ENCODE measurements at regions not wholly inside any gene's neighbourhood (a gene's known extent, or its start where the extent isn't known, plus 50 kb on each side); places are given as distances from the start of the nearest gene placed in this dataset.

- Histone ChIP-seq H3K36me3 (ENCODE audit: control insufficient read depth, insufficient read depth, low read length) (no peaks in the 10 kb centered on the region), H3K4me1 (ENCODE audit: control insufficient read depth, insufficient read depth, low read length) (peaks cover 24% of the 10 kb centered on the region), H3K4me3 (ENCODE audit: low read depth, low read length) (no peak overlapping the region), H3K27ac (ENCODE audit: low read depth, low read length) (no peak overlapping the region), H3K9me3 (ENCODE audit: control insufficient read depth, insufficient read depth, low read depth, low read length) (no peaks in the 10 kb centered on the region; the same call in 1 of the 2 replicates), H3K9ac (ENCODE audit: low read length) (no peak overlapping the region), H3K27me3 (ENCODE audit: control insufficient read depth, insufficient read depth, low read length) (peaks cover 67% of the 10 kb centered on the region)
Measured at GRCh38 chr12:130216031-130216430, 53.8 kb downstream of the FZD10 start.

- Histone ChIP-seq H3K27me3 (ENCODE audit: control insufficient read depth, insufficient read depth, low read length) (peaks cover 81% of the 10 kb centered on the region), H3K9me3 (ENCODE audit: control insufficient read depth, insufficient read depth, low read depth, low read length) (peaks cover 3% of the 10 kb centered on the region), H3K4me3 (ENCODE audit: low read depth, low read length) (no peak overlapping the region), H3K27ac (ENCODE audit: low read depth, low read length) (no peak overlapping the region), H3K9ac (ENCODE audit: low read length) (no peak overlapping the region), H3K4me1 (ENCODE audit: control insufficient read depth, insufficient read depth, low read length) (peaks cover 17% of the 10 kb centered on the region), H3K36me3 (ENCODE audit: control insufficient read depth, insufficient read depth, low read length) (no peaks in the 10 kb centered on the region)
Measured at GRCh38 chr12:130218682-130219081, 56.4 kb downstream of the FZD10 start.

- Histone ChIP-seq H3K9ac (ENCODE audit: low read length) (no peak overlapping the region), H3K4me1 (ENCODE audit: control insufficient read depth, insufficient read depth, low read length) (peaks cover 17% of the 10 kb centered on the region), H3K27ac (ENCODE audit: low read depth, low read length) (no peak overlapping the region), H3K36me3 (ENCODE audit: control insufficient read depth, insufficient read depth, low read length) (no peaks in the 10 kb centered on the region), H3K9me3 (ENCODE audit: control insufficient read depth, insufficient read depth, low read depth, low read length) (peaks cover 3% of the 10 kb centered on the region), H3K27me3 (ENCODE audit: control insufficient read depth, insufficient read depth, low read length) (peaks cover 80% of the 10 kb centered on the region), H3K4me3 (ENCODE audit: low read depth, low read length) (peak overlapping the region; percentile 14)
Measured at GRCh38 chr12:130219929-130220705, 57.9 kb downstream of the FZD10 start.

- Histone ChIP-seq H3K4me3 (ENCODE audit: low read depth, low read length) (peak overlapping the region; percentile 14; the same call in 1 of the 2 replicates), H3K9ac (ENCODE audit: low read length) (no peak overlapping the region), H3K36me3 (ENCODE audit: control insufficient read depth, insufficient read depth, low read length) (no peaks in the 10 kb centered on the region), H3K27ac (ENCODE audit: low read depth, low read length) (no peak overlapping the region), H3K4me1 (ENCODE audit: control insufficient read depth, insufficient read depth, low read length) (peaks cover 23% of the 10 kb centered on the region), H3K9me3 (ENCODE audit: control insufficient read depth, insufficient read depth, low read depth, low read length) (peaks cover 3% of the 10 kb centered on the region), H3K27me3 (ENCODE audit: control insufficient read depth, insufficient read depth, low read length) (peaks cover 77% of the 10 kb centered on the region)
Measured at GRCh38 chr12:130220706-130221100, 58.4 kb downstream of the FZD10 start.

GRCh38 chr12:130222519-130223218, 60.4 kb downstream of the FZD10 start:
- Histone ChIP-seq H3K27ac (ENCODE audit: low read depth, low read length) (no peak overlapping the region), H3K36me3 (ENCODE audit: control insufficient read depth, insufficient read depth, low read length) (no peaks in the 10 kb centered on the region), H3K9ac (ENCODE audit: low read length) (no peak overlapping the region), H3K27me3 (ENCODE audit: control insufficient read depth, insufficient read depth, low read length) (peaks cover 82% of the 10 kb centered on the region), H3K4me1 (ENCODE audit: control insufficient read depth, insufficient read depth, low read length) (peaks cover 27% of the 10 kb centered on the region), H3K9me3 (ENCODE audit: control insufficient read depth, insufficient read depth, low read depth, low read length) (peaks cover 6% of the 10 kb centered on the region), H3K4me3 (ENCODE audit: low read depth, low read length) (no peak overlapping the region)

GRCh38 chr12:130223767-130224244, 61.5 kb downstream of the FZD10 start:
- Histone ChIP-seq H3K27me3 (ENCODE audit: control insufficient read depth, insufficient read depth, low read length) (peaks cover 81% of the 10 kb centered on the region), H3K36me3 (ENCODE audit: control insufficient read depth, insufficient read depth, low read length) (no peaks in the 10 kb centered on the region), H3K4me3 (ENCODE audit: low read depth, low read length) (no peak overlapping the region), H3K4me1 (ENCODE audit: control insufficient read depth, insufficient read depth, low read length) (peaks cover 27% of the 10 kb centered on the region), H3K27ac (ENCODE audit: low read depth, low read length) (no peak overlapping the region), H3K9me3 (ENCODE audit: control insufficient read depth, insufficient read depth, low read depth, low read length) (peaks cover 11% of the 10 kb centered on the region), H3K9ac (ENCODE audit: low read length) (no peak overlapping the region)

GRCh38 chr12:130224613-130225012, 62.3 kb downstream of the FZD10 start:
- Histone ChIP-seq H3K4me3 (ENCODE audit: low read depth, low read length) (no peak overlapping the region), H3K27ac (ENCODE audit: low read depth, low read length) (no peak overlapping the region), H3K9ac (ENCODE audit: low read length) (no peak overlapping the region), H3K9me3 (ENCODE audit: control insufficient read depth, insufficient read depth, low read depth, low read length) (peaks cover 17% of the 10 kb centered on the region), H3K27me3 (ENCODE audit: control insufficient read depth, insufficient read depth, low read length) (peaks cover 73% of the 10 kb centered on the region), H3K36me3 (ENCODE audit: control insufficient read depth, insufficient read depth, low read length) (no peaks in the 10 kb centered on the region), H3K4me1 (ENCODE audit: control insufficient read depth, insufficient read depth, low read length) (peaks cover 24% of the 10 kb centered on the region)

GRCh38 chr12:130225347-130225746, 63.1 kb downstream of the FZD10 start:
- H3K4me3 ChIP-seq (ENCODE audit: low read depth, low read length) = no peak overlapping the region
- H3K27ac ChIP-seq (ENCODE audit: low read depth, low read length) = no peak overlapping the region
- H3K9me3 ChIP-seq (ENCODE audit: control insufficient read depth, insufficient read depth, low read depth, low read length) = peaks cover 19% of the 10 kb centered on the region
- no peak overlapping the region for H3K9ac ChIP-seq (ENCODE audit: low read length)
- H3K27me3 ChIP-seq (ENCODE audit: control insufficient read depth, insufficient read depth, low read length) = peaks cover 67% of the 10 kb centered on the region
- H3K4me1 ChIP-seq (ENCODE audit: control insufficient read depth, insufficient read depth, low read length) = peaks cover 18% of the 10 kb centered on the region
- H3K36me3 ChIP-seq (ENCODE audit: control insufficient read depth, insufficient read depth, low read length) = no peaks in the 10 kb centered on the region

- no peak overlapping the region for H3K27ac ChIP-seq (ENCODE audit: low read depth, low read length)
- no peak overlapping the region for H3K9ac ChIP-seq (ENCODE audit: low read length)
- H3K4me1 ChIP-seq (ENCODE audit: control insufficient read depth, insufficient read depth, low read length) = peaks cover 10% of the 10 kb centered on the region
- peaks cover 25% of the 10 kb centered on the region for H3K9me3 ChIP-seq (ENCODE audit: control insufficient read depth, insufficient read depth, low read depth, low read length)
- no peak overlapping the region for H3K4me3 ChIP-seq (ENCODE audit: low read depth, low read length)
- no peaks in the 10 kb centered on the region for H3K36me3 ChIP-seq (ENCODE audit: control insufficient read depth, insufficient read depth, low read length)
- H3K27me3 ChIP-seq (ENCODE audit: control insufficient read depth, insufficient read depth, low read length) = peaks cover 59% of the 10 kb centered on the region
Measured at GRCh38 chr12:130226126-130226525, 63.9 kb downstream of the FZD10 start.

- Histone ChIP-seq H3K4me1 (ENCODE audit: control insufficient read depth, insufficient read depth, low read length) (peaks cover 10% of the 10 kb centered on the region), H3K36me3 (ENCODE audit: control insufficient read depth, insufficient read depth, low read length) (no peaks in the 10 kb centered on the region), H3K4me3 (ENCODE audit: low read depth, low read length) (no peak overlapping the region), H3K9ac (ENCODE audit: low read length) (no peak overlapping the region), H3K27me3 (ENCODE audit: control insufficient read depth, insufficient read depth, low read length) (peaks cover 58% of the 10 kb centered on the region), H3K9me3 (ENCODE audit: control insufficient read depth, insufficient read depth, low read depth, low read length) (peaks cover 28% of the 10 kb centered on the region), H3K27ac (ENCODE audit: low read depth, low read length) (no peak overlapping the region)
Measured at GRCh38 chr12:130226771-130227170, 64.5 kb downstream of the FZD10 start.

- Histone ChIP-seq H3K9me3 (ENCODE audit: control insufficient read depth, insufficient read depth, low read depth, low read length) (peaks cover 28% of the 10 kb centered on the region), H3K36me3 (ENCODE audit: control insufficient read depth, insufficient read depth, low read length) (no peaks in the 10 kb centered on the region), H3K27ac (ENCODE audit: low read depth, low read length) (no peak overlapping the region), H3K27me3 (ENCODE audit: control insufficient read depth, insufficient read depth, low read length) (peaks cover 51% of the 10 kb centered on the region), H3K4me1 (ENCODE audit: control insufficient read depth, insufficient read depth, low read length) (peaks cover 10% of the 10 kb centered on the region), H3K4me3 (ENCODE audit: low read depth, low read length) (no peak overlapping the region), H3K9ac (ENCODE audit: low read length) (no peak overlapping the region)
Measured at GRCh38 chr12:130227641-130228040, 65.4 kb downstream of the FZD10 start.
